Activated naive CD4-positive, alpha-beta T cell (primary cell): ENCODE measurements at regions not wholly inside any gene's neighbourhood (a gene's known extent, or its start where the extent isn't known, plus 50 kb on each side); places are given as distances from the start of the nearest gene placed in this dataset.
"Not testable (repeated sequence)": the region's sequence is repeated elsewhere in the genome, so short reads cannot be mapped to it uniquely, and the experiment has no call there.

Experiments
- DNase-seq, 4 experiments: peaks; one replicate each; lab custom pipeline; 2025; lab: John Stamatoyannopoulos, UW

DNA sequence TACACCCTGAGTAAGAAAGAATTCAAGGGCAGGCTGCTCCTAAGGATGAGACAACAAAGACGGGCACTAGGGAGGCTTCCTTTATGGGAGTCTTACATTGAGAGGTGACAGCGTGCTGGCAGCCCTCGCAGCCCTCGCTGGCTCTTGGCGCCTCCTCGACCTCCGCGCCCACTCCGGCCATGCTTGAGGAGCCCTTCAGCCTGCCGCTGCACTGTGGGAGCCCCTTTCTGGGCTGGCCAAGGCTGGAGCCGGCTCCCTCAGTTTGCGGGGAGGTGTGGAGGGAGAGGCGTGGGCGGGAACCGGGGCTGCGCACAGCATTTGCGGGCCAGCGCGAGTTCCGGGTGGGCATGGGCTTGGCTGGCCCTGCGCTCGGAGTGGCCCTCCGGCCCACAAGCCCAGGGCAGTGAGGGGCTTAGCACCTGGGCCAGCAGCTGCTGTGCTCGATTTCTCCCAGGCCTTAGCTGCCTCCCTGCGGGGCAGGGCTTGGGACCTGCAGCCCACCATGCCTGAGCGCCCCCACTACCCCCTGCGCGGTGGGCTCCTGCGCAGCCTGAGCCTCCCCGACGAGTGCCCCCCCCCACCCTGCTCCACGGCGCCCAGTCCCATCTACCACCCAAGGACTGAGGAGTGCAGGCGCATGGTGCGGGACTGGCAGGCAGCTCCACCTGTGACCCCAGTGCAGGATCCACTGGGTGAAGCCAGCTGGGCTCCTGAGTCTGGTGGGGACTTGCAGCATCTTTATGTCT lies 75.3 kb downstream of the BARX1 start:
- DNase-seq, result not testable (repeated sequence)

DNA sequence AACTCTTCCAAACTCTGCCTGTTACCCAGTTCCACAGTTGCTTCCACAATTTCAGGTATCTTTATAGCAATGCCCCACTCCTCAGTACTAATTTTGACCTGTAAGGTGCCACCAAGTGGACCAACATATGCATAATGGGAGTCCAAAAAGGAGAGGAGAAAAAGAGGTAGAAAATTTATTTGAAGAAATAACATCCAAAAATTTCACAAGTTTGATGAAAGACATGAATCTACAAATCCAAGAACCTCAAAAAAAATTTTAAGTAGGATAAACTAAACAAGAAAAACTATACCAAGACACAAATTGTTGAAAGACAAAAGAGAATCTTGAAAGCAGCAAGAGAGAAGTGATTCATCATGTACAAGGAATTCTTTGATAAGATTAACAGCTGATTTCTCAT lies 79.8 kb downstream of the BARX1 start:
- DNase-seq, result no peak

DNA sequence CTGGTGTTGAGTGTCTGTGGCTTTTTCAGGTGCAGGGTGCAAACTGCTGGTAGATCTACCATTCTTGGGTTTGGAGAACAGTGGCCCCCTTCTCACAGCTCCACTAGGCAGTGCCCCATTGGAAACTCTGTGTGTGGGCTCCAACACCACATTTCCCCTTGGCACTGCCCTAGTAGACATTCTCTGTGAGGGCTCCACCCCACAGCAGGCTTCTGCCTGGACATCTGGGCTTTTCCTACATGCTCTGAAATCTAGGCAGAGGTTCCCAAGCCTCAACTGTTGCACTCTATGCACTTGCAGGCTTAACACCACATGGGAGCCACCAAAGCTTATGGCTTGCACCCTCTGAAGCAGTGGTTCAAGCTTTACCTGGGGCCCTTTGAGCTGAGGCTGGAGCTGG lies 80.9 kb downstream of the BARX1 start:
- no peak for DNase-seq

DNA sequence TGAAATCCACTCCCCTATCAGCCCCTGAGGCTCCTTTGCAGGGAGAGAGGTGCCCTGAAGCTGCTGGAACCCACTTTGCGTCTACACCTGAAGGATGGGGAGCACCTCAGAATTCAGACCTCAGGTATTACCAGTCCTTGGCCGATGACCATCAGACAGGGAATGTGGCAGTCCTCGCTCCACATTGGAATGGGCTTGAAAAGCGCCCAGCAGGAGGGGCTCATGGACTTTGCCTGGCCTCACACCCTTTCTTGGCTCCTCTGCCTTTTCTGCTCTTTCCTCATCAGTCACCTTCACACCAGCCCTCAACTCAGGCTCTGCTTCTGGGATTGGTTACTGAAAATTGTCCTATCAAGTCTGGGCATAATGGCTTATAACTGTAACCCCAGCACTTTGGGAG lies 83.9 kb downstream of the BARX1 start:
- no peak for DNase-seq

DNA sequence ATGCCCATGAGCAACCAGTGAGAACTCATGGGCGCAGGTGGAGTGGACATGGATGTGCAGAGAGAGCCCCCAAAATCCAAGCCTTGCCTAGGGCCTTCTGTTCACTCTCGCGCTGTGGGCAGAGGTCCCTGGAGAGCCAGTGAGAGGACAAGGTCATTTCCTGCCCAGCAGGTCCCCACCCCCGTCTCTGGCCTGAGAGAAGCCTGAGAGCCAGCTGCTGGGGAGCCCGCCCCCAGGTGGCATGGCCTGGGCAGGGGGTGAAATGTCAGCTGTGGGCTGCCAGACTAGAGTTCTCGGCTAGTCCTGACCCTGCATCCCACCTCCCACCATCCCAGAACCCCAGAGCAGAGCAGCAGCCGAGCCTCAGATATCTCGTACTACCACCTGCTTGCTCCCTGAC lies 85.3 kb downstream of the BARX1 start:
- DNase-seq, result no peak

GRCh38 chr9:93869088-93869487 lies 86.1 kb downstream of the BARX1 start:
- no peak for DNase-seq

GRCh38 chr9:93865716-93866115 lies 89.4 kb downstream of the BARX1 start:
- no peak for DNase-seq

GRCh38 chr9:93865245-93865644 lies 89.9 kb downstream of the BARX1 start:
- DNase-seq, result no peak

- no peak for DNase-seq
Observed at GRCh38 chr9:93864840-93865239, 90.3 kb downstream of the BARX1 start.

- DNase-seq, result no peak
Observed at GRCh38 chr9:93864032-93864431, 91.1 kb downstream of the BARX1 start.

GRCh38 chr9:93862877-93863545 lies 92.1 kb downstream of the BARX1 start:
- no peak for DNase-seq

GRCh38 chr9:93861736-93862358 lies 93.3 kb downstream of the BARX1 start:
- DNase-seq, result no peak

DNA sequence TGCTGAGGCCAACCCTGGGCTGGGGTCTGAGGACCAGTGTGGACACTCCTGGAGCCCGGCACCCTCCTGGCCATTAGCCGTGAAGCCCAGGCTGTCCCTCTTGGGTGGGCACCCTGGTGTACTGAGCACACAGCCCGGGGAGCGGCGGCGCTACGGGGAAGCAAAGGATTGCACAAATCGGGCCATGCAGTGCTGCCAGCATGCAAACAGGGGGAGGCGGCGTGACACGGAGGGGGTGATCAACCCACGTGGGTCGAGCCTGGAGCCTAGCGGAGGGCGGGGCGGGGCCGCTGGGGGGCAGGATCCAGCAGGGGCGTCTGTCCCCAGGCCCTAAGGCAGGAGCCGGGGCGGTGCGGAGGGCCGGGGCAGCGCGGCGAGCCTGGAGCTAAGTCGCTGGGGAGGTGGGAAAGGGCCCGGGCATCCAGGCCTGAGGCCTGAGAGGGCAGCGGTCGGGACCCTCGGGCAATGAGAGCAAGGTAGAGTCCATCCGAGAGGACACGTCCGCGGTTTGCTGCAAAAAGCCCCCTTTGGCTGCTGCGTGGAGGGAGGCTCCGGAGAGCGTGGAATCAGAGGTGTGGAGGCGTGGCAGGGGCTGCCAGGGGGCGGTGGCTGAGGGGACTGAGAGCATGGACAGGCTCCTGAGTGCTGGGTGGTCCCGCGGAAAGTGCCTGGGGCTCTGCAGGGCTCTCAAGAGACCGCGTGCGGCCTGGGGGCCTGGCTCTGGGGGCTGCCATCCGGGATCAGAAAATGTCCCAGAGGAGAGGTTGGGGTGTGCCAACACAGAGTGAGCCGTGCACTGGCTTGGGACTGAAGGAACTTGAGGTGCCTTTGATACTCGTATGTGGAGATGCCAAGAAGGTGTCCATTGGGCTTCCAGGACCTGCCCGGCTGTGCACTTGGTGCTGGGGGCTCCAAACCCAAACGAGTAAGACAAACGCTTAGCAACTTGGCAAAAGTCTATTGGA lies 94.2 kb downstream of the BARX1 start:
- no peak for DNase-seq

DNA sequence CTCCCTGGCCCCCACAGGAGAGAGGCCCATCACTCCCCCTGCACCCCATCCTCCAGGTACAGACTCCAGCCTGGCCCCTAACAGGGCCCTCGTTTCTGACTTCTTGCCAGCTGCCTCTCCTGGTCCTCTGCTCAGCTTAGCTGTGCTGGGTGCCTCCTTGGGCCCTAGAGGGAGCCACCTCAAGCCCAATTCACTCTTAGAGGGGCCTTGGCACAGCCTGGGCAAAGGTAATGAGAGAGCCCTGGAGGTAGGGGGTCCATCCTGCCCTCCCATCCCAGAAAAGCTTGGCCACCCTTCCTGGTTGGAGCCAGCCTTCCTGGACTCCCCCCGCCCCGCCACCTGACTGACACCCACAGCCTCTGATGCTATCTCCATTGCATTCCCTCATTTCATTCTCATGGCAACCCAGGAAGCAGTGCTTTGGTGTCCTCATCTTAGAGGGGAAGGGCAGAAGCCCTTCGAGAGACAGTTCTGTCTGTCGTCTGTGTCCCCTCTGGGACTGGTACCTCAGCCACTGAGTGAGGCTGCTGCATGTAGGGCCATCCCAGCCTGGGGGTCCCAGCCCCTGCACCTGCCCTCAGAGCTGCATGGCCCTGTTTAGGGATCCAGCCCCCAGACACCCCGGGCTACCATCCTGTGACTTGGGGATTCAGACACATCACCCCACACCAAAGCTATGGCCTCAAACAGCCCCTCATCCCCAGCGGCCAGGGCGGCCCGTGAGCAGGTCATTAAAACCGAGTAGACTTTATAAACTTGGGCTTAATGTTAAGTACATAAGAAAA lies 95.5 kb downstream of the BARX1 start:
- DNase-seq, result no peak

DNA sequence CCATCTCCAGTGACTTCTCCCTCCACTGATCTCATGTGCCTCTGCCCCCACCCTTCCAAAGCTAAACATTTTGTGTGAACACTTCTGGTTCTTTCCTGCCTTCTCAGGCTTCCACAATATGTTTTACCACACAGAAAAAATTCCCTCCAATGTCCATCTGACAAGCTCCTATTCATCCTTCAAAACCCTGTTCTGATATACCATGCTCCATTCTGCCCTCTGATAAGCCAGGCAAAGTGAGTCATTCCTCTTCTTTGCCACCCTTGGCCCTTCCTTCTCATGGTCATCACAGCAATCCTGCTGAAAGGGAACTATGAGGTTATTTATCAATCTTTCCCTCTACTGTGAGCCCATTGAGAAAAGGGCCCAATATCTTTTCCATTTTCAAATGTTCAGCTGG lies 97.6 kb downstream of the BARX1 start:
- no peak for DNase-seq

GRCh38 chr9:93852728-93853127 lies 102.4 kb downstream of the BARX1 start:
- no peak for DNase-seq

GRCh38 chr9:93846349-93846748 lies 108.8 kb downstream of the BARX1 start:
- no peak for DNase-seq

GRCh38 chr9:93843396-93843795 lies 111.8 kb downstream of the BARX1 start:
- DNase-seq, result no peak

- no peak for DNase-seq
Observed at GRCh38 chr9:93830606-93831005, 124.5 kb downstream of the BARX1 start.

DNA sequence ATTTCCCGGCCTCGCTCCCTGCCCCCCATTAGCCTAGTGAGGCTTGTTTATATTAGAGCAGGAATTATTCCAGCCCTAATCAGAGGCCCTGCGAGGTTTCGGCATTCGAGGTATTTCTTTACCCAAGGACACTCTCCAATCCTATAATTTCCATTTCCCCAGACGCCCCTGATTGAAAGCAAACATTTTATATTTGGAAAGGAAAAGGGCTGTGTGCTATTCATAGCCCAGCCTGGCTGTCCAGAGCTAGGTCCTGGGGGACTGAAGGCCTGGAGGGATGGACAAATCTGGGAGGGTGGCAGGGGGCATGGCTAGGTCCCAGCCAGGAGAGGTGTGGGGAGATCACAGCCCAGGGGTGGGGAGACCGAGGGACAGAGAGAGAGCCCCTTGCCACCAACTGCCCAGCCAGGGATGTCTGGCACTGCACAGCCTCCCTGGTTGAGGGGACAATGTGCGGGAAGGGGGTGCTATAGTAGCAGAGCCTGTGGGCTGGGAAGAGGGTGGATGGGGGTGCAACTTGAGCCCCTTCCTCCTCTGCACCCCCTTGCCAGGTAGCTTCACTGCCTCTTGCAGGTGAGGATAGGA lies 125.1 kb downstream of the BARX1 start:
- DNase-seq, result no peak
